ENCODE measurements at regions not wholly inside any gene's neighbourhood (a gene's known extent, or its start where the extent isn't known, plus 50 kb on each side); places are given as distances from the start of the nearest gene placed in this dataset.
"Not testable (repeated sequence)": the region's sequence is repeated elsewhere in the genome, so short reads cannot be mapped to it uniquely, and the experiment has no call there.

DNA sequence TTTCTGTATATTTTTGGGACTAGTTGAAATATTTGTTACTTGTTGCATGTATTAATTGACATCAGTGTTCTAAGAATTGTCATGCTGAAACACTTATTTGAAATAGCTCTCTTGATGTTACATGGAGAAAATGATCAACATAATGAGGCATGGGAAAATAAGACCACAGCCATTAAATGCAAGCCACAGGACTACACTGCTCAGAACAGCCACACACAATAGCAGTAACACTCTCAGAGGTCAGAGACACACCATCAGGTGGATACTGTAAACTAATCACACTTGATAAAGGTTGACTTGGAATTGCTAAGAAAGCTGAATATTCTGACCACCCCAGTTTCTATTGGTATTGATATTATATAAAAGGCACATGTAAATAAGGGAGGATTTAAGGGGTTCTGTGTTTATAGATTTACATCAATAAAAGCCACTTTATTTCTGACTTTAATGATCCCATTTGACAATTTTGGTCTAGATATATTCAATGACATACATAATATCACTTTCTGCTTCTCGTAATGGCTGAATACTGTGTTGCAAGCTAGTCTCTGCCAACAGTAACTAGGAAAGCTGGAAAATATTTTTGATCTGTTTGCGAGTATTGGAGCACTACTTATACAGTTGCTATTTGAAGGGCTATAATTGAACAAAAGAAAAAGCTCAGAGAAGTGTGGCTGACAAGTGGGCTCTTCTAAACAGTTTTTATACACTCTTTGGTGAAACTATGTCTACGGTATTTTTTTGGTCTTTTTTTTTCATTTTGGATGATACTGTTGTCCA is 876.5 kb upstream of the INTU start:
- no peak for DNase-seq

- no peak for DNase-seq
Measured at GRCh38 chr4:126757219-126757618, 875.5 kb upstream of the INTU start.

DNA sequence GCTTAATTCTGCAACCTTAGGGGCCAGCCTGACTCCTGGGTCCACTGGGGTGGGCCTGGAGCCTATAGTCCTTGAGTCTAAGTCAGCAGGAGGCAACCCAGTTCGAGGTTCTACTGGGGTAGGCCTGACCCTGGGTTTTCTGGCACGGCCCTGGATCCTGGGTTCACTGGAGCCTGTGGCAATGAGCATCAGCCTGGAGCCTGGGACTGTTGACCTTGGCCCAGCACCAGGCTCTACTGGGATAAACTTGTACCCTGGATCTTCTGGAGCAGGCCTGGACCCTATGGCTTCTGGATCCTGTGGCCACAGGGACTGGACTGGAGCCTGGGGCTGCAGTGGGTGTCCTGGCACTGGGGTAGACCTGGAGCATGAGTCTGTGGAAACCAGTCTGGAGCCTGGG is 874.3 kb upstream of the INTU start:
- no peak for DNase-seq

GRCh38 chr4:126761947-126762662 is 870.7 kb upstream of the INTU start:
- no peak for DNase-seq

- no peak for DNase-seq
Measured at GRCh38 chr4:126762663-126763247, 870.0 kb upstream of the INTU start.

- no peak for DNase-seq
Measured at GRCh38 chr4:126766241-126766640, 866.5 kb upstream of the INTU start.

DNA sequence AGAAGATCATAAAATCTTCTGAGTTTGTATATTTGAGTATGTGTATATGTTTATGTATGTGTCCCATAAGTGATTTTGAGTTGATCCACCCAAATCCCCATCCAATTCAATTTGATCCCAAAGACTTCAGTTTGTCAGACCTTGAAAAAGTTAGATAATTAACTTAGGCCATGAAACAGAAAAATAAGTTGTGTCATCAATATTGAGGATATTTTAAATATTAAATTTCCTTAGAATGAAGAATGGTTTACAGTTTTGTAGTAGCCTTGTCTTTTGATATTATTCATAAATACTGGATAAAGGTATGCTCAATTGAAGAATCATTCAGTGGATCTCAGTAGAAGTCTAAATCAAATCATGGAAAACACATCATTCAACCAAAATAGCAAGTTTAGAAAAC is 864.4 kb upstream of the INTU start:
- no peak for DNase-seq

DNA sequence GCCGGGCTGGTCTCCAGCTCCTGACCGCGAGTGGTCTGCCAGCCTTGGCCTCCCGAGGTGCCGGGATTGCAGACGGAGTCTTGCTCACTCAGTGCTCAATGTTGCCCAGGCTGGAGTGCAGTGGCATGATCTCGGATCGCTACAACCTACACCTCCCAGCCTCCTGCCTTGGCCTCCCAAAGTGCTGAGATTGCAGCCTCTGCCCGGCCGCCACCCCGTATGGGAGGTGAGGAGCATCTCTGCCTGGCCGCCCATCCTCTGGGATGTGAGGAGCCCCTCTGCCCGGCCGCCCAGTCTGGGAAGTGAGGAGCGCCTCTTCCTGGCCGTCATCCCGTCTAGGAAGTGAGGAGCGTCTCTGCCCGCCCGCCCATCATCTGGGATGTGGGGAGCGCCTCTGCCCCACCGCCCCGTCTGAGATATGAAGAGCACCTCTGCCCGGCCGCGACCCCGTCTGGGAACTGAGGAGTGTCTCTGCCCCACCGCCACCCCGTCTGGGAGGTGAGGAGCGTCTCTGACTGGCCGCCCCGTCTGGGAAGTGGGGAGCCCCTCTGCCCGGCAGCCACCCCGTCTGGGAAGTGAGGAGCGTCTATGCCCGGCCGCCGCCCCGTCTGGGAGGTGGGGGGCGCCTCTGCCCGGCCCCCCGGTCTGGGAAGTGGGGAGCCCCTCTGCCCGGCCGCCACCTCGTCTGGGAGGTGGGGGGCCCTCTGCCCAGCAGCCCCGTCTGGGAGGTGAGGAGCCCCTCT is 861.8 kb upstream of the INTU start:
- not testable (repeated sequence) for DNase-seq

- DNase-seq = not testable (repeated sequence)
Measured at GRCh38 chr4:126771618-126772017, 861.1 kb upstream of the INTU start.

DNA sequence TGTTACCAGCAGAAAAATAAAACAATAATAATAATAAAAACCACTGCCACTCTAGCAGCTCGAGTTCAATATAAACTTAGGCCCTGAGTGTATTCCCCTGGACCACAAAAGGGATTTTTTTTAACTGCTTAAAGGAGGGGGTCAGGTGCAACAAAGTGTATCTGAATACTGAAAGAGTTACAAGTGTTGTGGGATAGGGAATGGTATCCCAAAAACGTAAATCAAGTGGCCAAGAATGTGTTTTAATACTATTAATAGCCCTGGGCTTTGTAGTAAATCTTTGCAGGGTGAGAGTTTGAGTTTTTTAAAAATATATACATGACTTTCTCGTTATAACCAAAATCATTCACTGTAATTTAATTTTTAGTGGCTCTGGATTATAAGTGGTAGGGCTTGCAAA is 860.1 kb upstream of the INTU start:
- DNase-seq = no peak

DNA sequence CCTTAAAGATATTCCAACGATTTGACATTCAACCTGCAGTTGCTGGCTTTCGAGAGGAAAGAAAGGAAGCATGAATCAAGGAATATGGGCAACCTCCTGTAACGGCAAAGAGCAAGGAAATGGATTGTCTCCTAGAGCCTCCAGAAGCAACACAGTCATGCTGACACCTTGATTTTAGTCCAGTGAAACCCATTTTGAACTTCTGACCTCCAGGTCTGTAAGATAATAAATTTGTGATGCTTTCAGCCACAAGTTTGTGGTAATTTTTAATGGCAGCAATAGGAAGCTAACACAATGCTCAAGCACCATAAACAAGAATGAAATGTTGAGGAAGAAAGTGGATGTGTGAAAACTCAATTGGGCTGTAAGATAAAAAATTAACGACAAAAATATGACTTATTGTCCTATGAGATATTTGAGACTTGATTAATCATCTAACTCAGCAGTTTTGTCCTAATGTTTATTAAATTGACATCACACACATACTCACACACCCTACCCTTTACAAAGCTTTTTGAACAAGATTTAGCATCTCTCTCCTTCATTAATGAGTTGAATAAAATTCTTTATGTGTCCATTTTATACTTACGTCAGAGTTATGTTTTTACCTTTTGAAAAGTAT is 857.2 kb upstream of the INTU start:
- no peak for DNase-seq

DNA sequence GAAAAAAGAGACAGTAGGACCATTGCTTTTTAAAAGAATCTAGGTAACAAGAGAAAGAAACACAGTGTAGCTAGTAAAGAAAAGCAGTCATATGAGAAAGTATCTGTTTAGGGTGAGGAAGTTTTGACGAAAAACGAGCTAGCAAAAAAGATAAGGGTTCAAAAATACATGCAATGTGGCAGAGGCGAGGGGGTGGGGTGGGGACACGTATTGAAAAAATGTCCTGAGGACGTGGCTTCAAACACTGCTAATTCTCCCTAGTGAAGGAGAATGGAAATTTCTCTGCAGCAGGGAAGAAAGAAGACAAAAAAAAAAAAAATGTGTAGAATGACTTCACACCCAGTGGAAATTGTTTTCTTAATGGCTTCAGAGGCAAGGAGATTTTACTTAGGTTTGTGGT is 856.4 kb upstream of the INTU start:
- no peak for DNase-seq

DNA sequence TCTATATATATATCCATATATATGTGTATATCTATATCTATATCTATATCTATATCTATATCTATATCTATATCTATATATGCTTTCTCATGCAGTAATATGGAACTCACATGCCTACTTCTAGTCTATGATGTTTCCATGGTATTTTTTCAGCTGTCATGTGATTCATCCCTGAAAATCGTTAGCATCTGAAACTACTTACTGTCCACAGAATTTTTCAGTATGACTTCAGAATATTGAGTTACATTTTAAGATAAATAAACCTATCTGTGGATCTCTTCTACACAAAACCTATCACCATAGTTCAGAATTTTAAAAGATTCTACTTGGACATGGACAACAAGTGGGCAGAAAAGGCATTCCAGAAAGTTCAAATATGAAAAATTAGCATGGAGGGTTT is 855.1 kb upstream of the INTU start:
- DNase-seq = no peak

DNA sequence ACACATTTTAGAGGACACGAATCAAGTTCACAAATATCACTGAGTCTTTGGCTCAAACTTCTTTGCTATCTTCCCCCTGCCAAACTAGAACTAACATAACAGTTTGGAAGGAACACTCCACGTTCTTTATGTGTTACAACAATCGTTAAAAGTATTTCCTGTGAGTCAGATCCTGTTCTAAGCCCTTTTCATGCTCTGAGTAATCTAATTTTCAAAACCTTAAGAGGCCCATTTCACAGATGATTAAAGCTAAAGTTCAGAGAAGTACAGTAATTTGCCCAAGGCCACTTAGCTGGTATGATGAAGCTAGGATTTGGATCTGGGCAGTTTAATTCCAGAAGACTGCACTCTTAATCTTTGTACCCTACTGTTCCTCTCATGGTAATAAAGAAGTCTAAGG is 854.4 kb upstream of the INTU start:
- DNase-seq = no peak

DNA sequence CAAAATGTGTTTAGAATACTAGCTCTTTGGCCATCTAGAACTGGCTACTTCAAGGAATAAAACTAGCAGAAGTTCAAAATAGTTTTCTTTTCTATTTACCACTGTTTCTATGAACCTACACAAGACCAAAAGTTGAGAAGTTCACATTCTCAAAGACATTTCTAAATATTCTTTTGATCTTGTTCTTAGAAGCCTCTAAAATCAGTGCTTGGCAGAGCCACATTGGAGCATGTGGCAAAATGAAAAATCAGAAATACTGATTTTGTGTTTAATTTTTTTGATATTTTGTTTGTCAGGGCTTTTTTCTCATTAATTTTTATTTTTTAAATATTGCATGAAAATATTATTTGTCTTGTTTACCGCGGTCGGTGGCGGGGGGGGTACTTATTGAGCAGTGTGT is 853.8 kb upstream of the INTU start:
- DNase-seq = no peak

- DNase-seq = no peak
Measured at GRCh38 chr4:126779436-126780166, 853.2 kb upstream of the INTU start.

DNA sequence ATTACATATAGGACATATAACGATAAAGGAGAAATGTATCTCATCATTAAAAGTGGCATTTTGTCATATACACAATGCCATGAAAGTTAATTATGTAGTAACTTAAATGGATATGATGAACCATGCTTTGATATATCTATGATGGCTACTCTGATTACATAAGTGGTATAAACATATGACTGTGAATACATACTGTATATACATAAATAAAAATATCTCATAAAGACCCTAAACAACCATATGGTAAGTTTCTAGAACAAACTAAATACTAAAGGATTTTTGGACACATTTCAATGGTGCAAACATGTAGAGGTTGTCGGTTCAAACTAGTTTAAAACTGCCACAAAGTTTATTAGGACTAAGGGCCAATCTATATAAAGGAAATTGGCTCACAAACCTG is 849.6 kb upstream of the INTU start:
- DNase-seq = no peak

- DNase-seq = peak; percentile 83
Measured at GRCh38 chr4:126784966-126785580, 847.7 kb upstream of the INTU start.

- no peak for DNase-seq
Measured at GRCh38 chr4:126790633-126791032, 842.1 kb upstream of the INTU start.

GRCh38 chr4:126794363-126794762 is 838.4 kb upstream of the INTU start:
- DNase-seq = no peak

DNA sequence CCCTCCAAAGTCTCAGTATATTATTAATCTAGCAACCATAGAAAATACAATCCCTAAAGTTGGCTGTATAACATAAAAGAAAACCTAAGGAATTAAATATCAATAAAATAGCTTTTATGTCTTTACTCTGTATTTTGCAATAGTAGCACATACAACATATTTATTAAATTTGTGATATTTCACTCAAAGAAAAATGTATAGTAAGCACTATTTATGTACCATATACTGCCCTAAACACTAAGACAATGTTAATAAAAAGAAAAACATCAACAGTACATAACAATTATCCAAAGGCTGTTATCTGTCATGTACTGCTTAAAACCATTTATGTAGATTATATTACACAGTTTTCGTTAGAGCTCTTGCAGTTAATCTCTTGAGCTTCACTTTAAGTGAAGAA is 834.5 kb upstream of the INTU start:
- DNase-seq = no peak

DNA sequence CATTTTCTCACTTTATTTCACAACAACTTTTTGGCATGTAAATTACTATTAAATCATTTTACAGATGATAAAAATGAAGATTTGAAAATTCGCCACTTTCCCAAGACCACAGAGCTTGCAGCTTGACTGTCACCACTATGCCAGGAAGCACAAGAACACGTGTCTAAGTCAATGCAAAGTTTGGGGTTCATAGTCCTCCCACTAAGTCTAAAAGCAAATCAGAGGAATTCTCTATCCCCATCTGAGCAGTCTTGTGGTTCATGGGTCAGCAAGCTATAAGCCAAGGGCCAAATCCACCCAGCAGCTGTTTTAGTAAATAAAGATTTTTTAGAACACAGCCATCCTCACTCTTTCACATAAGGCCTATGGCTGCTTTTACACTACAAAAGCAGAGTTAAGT is 833.3 kb upstream of the INTU start:
- no peak for DNase-seq
